ENCODE measurements at regions not wholly inside any gene's neighbourhood (a gene's known extent, or its start where the extent isn't known, plus 50 kb on each side); places are given as distances from the start of the nearest gene placed in this dataset.

DNA sequence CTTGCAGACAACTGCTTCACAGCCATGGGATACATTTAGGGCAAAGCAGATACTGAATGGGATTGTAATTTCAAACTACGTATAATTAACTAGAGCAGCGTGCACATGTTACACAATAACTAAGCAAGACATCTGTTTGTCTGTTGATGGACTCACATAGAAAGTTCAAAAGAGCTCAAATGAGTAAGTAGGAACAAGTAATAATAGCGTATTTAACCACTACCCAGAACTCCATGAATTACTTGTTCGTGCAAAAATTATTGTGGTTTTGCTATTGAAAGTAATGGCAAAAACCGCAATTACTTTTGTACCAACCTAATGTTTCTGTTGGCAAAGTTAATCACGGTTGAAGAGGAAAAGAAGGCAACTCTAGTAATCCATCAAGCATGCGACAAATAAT, 825.4 kb downstream of the PCDH18 start:
- no peak overlapping the region for H3K4me3 ChIP-seq (replicated peaks; ENCODE audit: insufficient read depth, low read length)
- no peak for DNase-seq (ENCODE audit: low read depth in 1 of 2, low spot score in 1 of 2)
- H3K27me3 ChIP-seq (ENCODE audit: insufficient read depth, poor library complexity, severe bottlenecking) = no peaks in the 10 kb centered on the region
- TF ChIP-seq, protein P1, sequence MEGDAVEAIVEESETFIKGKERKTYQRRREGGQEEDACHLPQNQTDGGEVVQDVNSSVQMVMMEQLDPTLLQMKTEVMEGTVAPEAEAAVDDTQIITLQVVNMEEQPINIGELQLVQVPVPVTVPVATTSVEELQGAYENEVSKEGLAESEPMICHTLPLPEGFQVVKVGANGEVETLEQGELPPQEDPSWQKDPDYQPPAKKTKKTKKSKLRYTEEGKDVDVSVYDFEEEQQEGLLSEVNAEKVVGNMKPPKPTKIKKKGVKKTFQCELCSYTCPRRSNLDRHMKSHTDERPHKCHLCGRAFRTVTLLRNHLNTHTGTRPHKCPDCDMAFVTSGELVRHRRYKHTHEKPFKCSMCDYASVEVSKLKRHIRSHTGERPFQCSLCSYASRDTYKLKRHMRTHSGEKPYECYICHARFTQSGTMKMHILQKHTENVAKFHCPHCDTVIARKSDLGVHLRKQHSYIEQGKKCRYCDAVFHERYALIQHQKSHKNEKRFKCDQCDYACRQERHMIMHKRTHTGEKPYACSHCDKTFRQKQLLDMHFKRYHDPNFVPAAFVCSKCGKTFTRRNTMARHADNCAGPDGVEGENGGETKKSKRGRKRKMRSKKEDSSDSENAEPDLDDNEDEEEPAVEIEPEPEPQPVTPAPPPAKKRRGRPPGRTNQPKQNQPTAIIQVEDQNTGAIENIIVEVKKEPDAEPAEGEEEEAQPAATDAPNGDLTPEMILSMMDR (IDR thresholded peaks at IDR 0.05; ENCODE audit: insufficient read depth, low read length) = no peak
- TF ChIP-seq SPI1 (IDR thresholded peaks at IDR 0.05; ENCODE audit: borderline replicate concordance, low read depth) = no peak
- no peak for TF ChIP-seq GABPA (IDR thresholded peaks at IDR 0.05; ENCODE audit: low read depth)
- TF ChIP-seq, protein P2, sequence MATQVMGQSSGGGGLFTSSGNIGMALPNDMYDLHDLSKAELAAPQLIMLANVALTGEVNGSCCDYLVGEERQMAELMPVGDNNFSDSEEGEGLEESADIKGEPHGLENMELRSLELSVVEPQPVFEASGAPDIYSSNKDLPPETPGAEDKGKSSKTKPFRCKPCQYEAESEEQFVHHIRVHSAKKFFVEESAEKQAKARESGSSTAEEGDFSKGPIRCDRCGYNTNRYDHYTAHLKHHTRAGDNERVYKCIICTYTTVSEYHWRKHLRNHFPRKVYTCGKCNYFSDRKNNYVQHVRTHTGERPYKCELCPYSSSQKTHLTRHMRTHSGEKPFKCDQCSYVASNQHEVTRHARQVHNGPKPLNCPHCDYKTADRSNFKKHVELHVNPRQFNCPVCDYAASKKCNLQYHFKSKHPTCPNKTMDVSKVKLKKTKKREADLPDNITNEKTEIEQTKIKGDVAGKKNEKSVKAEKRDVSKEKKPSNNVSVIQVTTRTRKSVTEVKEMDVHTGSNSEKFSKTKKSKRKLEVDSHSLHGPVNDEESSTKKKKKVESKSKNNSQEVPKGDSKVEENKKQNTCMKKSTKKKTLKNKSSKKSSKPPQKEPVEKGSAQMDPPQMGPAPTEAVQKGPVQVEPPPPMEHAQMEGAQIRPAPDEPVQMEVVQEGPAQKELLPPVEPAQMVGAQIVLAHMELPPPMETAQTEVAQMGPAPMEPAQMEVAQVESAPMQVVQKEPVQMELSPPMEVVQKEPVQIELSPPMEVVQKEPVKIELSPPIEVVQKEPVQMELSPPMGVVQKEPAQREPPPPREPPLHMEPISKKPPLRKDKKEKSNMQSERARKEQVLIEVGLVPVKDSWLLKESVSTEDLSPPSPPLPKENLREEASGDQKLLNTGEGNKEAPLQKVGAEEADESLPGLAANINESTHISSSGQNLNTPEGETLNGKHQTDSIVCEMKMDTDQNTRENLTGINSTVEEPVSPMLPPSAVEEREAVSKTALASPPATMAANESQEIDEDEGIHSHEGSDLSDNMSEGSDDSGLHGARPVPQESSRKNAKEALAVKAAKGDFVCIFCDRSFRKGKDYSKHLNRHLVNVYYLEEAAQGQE (IDR thresholded peaks at IDR 0.05; ENCODE audit: insufficient replicate concordance, low read depth) = no peak
- no peak for TF ChIP-seq POLR2AphosphoS5 (IDR thresholded peaks at IDR 0.05; ENCODE audit: low read depth)
- no peak overlapping the region for H3K27ac ChIP-seq (replicated peaks)

DNA sequence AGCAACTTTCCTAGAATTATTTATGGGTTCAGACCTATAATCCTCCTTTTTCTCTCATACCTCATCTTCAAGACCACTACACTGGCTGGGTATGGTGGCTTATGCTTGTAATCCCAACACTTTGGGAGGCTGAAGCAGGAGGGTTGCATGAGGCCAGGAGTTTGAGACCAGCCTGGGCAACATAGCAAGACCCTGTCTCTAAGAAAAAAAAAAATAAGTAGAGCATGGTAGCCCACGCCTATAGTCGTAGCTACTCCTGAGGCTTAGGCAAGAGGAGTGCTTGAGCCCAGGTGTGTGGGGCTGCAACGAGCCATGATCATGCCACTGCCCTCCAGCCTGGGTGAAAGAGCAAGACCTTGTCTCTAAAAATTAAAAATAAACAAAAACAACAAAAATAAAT, 832.4 kb downstream of the PCDH18 start:
- no peak for DNase-seq (ENCODE audit: low read depth in 1 of 2, low spot score in 1 of 2)
- TF ChIP-seq, protein P1 (IDR thresholded peaks at IDR 0.05; ENCODE audit: insufficient read depth, low read length) = no peak
- TF ChIP-seq POLR2AphosphoS5 (IDR thresholded peaks at IDR 0.05; ENCODE audit: low read depth) (no peak), SPI1 (IDR thresholded peaks at IDR 0.05; ENCODE audit: borderline replicate concordance, low read depth) (no peak), GABPA (IDR thresholded peaks at IDR 0.05; ENCODE audit: low read depth) (no peak)
- TF ChIP-seq, protein P2 (IDR thresholded peaks at IDR 0.05; ENCODE audit: insufficient replicate concordance, low read depth) = no peak
- Histone ChIP-seq H3K27ac (replicated peaks) (no peak overlapping the region), H3K27me3 (ENCODE audit: insufficient read depth, poor library complexity, severe bottlenecking) (no peaks in the 10 kb centered on the region), H3K4me3 (replicated peaks; ENCODE audit: insufficient read depth, low read length) (no peak overlapping the region)

DNA sequence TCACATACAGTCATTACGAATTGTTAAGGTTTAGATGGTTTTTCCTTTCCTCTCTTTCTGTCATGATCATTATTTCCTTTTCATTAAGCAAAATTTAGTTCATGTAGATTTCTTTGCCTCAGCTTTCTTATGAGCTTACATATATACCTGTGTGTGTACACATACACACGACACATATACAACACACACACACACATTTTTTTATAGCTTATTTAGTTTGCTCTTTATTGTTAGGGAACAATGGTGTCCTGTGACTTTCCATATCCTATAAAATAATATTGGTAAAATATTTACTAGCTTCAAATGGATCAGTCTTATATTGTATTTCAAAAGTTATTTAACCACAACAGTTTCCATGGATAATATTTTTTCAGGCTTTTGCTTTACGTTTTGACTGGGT, 840.7 kb downstream of the PCDH18 start:
- DNase-seq (ENCODE audit: low read depth in 1 of 2, low spot score in 1 of 2) = no peak
- H3K27ac ChIP-seq (replicated peaks) = no peak overlapping the region
- TF ChIP-seq, protein P1 (IDR thresholded peaks at IDR 0.05; ENCODE audit: insufficient read depth, low read length) = no peak
- TF ChIP-seq GABPA (IDR thresholded peaks at IDR 0.05; ENCODE audit: low read depth) = no peak
- TF ChIP-seq SPI1 (IDR thresholded peaks at IDR 0.05; ENCODE audit: borderline replicate concordance, low read depth) = no peak
- TF ChIP-seq, protein P2 (IDR thresholded peaks at IDR 0.05; ENCODE audit: insufficient replicate concordance, low read depth) = no peak
- TF ChIP-seq POLR2AphosphoS5 (IDR thresholded peaks at IDR 0.05; ENCODE audit: low read depth) = no peak
- no peak overlapping the region for H3K4me3 ChIP-seq (replicated peaks; ENCODE audit: insufficient read depth, low read length)
- H3K27me3 ChIP-seq (ENCODE audit: insufficient read depth, poor library complexity, severe bottlenecking) = no peaks in the 10 kb centered on the region

All from HL-60 (cell line).